ENCODE measurements at regions not wholly inside any gene's neighbourhood (a gene's known extent, or its start where the extent isn't known, plus 50 kb on each side); places are given as distances from the start of the nearest gene placed in this dataset.

- WGBS, 2 donors, result 92 to 94% methylated on average over 3 of the region's 3 CpGs
- no peak overlapping the region for H3K4me3 ChIP-seq
- no peaks in the 10 kb centered on the region for H3K9me3 ChIP-seq
- no peaks in the 10 kb centered on the region for H3K36me3 ChIP-seq
- TF ChIP-seq, protein P1, sequence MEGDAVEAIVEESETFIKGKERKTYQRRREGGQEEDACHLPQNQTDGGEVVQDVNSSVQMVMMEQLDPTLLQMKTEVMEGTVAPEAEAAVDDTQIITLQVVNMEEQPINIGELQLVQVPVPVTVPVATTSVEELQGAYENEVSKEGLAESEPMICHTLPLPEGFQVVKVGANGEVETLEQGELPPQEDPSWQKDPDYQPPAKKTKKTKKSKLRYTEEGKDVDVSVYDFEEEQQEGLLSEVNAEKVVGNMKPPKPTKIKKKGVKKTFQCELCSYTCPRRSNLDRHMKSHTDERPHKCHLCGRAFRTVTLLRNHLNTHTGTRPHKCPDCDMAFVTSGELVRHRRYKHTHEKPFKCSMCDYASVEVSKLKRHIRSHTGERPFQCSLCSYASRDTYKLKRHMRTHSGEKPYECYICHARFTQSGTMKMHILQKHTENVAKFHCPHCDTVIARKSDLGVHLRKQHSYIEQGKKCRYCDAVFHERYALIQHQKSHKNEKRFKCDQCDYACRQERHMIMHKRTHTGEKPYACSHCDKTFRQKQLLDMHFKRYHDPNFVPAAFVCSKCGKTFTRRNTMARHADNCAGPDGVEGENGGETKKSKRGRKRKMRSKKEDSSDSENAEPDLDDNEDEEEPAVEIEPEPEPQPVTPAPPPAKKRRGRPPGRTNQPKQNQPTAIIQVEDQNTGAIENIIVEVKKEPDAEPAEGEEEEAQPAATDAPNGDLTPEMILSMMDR (IDR thresholded peaks at IDR 0.05), result no peak
- TF ChIP-seq POLR2A (IDR thresholded peaks at IDR 0.05), result no peak
- no peak for TF ChIP-seq POLR2AphosphoS5 (IDR thresholded peaks at IDR 0.05)
- no peak for TF ChIP-seq EP300 (IDR thresholded peaks at IDR 0.05)
- intact Hi-C loops (cut with DNase I), result no loop called here
- H3K4me1 ChIP-seq, result no peaks in the 10 kb centered on the region
- no peaks in the 10 kb centered on the region for H3K27me3 ChIP-seq
- H3K27ac ChIP-seq, result no peak overlapping the region
- no peak for DNase-seq
These were observed 209.1 kb downstream of the NAF1 start for GRCh38 chr4:162957521-162958143.

DNA sequence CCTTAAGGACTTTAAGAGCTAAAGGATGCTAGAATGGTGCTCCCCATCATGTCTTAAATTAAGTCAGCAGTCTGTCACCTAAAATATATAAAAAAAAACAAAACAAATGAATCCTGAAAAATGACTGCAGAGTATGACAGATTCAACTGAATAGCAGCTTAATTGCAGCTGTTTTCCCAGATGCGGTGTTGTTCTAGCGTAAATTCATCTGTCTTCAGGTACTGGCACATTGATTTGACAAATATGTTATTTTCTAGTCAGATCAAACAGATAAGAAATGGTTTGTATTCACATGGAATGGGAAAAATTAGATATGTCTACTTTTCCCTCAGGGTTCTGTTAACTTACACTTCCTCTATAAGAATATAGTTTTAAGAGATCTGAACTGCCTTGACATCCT lies 211.7 kb downstream of the NAF1 start:
- Histone ChIP-seq H3K27me3 (no peaks in the 10 kb centered on the region), H3K4me3 (no peak overlapping the region), H3K9me3 (no peaks in the 10 kb centered on the region), H3K4me1 (no peaks in the 10 kb centered on the region), H3K36me3 (no peaks in the 10 kb centered on the region), H3K27ac (no peak overlapping the region)
- no peak for DNase-seq
- 93 to 97% methylated on average over 2 of the region's 2 CpGs for whole genome bisulfite sequencing, 2 donors
- no peak for TF ChIP-seq EP300 (IDR thresholded peaks at IDR 0.05)
- TF ChIP-seq POLR2AphosphoS5 (IDR thresholded peaks at IDR 0.05), result no peak
- no peak for TF ChIP-seq POLR2A (IDR thresholded peaks at IDR 0.05)
- TF ChIP-seq, protein P1 (IDR thresholded peaks at IDR 0.05), result no peak
- intact Hi-C loops (cut with DNase I), result no loop called here

DNA sequence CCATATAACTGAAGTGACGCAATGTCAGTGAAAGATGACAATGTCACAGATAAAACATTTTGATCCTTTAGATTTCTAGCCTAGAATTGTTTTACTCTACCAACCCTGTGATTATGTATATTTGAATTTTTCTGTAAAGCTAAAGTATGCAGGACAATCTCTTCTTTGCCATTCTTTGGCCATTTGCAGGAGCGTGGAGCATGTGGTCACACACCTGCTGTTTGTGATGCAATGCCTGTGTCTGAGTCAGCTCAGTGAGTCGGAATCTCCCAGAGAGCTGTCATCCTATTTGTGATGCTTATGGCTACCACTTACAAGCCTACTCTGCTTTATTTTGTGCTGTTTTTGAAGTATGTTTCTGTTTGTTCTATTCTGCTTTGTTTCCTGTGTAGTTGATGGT lies 214.5 kb downstream of the NAF1 start:
- WGBS, 2 donors, result 77 to 84% methylated on average over 3 of the region's 3 CpGs
- Histone ChIP-seq H3K9me3 (no peaks in the 10 kb centered on the region), H3K4me1 (no peaks in the 10 kb centered on the region), H3K36me3 (no peaks in the 10 kb centered on the region), H3K27me3 (no peaks in the 10 kb centered on the region), H3K27ac (no peak overlapping the region), H3K4me3 (no peak overlapping the region)
- TF ChIP-seq EP300 (IDR thresholded peaks at IDR 0.05), result no peak
- TF ChIP-seq POLR2A (IDR thresholded peaks at IDR 0.05), result no peak
- TF ChIP-seq, protein P1 (IDR thresholded peaks at IDR 0.05), result no peak
- TF ChIP-seq POLR2AphosphoS5 (IDR thresholded peaks at IDR 0.05), result no peak
- intact Hi-C loops (cut with DNase I), result no loop called here
- DNase-seq, result no peak

- TF ChIP-seq, protein P1 (IDR thresholded peaks at IDR 0.05), result no peak
- TF ChIP-seq POLR2AphosphoS5 (IDR thresholded peaks at IDR 0.05) (no peak), POLR2A (IDR thresholded peaks at IDR 0.05) (no peak), EP300 (IDR thresholded peaks at IDR 0.05) (no peak)
- intact Hi-C loops (cut with DNase I), result no loop called here
- no peak for DNase-seq
These were observed 221.0 kb downstream of the NAF1 start for GRCh38 chr4:162945713-162946112.

DNA sequence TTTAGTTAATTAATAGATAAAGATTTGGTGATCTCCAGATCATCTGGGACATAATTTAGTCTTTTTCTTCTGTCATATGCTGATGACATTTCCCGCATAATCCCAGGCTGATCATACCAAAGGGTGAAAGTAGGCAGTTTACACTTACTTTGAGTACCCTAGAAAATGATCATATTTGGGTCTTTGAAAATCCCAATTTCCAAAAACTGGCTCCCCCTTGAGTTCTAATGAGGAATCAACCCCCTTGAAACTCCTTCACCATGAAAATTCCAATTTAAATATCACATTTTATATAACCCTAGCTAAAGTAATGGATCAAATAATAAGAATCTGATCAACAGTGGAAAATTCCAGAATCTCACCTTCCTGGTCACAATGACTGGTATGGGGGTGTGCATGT lies 223.4 kb downstream of the NAF1 start:
- 67 to 97% methylated on average over 1 of the region's 1 CpG for WGBS, 2 donors

More at GRCh38 chr4:162945713-162946112, 221.0 kb downstream of the NAF1 start:
- H3K4me3 ChIP-seq, result no peak overlapping the region
- no peaks in the 10 kb centered on the region for H3K36me3 ChIP-seq
- no peak overlapping the region for H3K27ac ChIP-seq
- H3K9me3 ChIP-seq, result no peaks in the 10 kb centered on the region
- H3K27me3 ChIP-seq, result no peaks in the 10 kb centered on the region
- H3K4me1 ChIP-seq, result no peaks in the 10 kb centered on the region

More for the DNA sequence above, 223.4 kb downstream of the NAF1 start:
- intact Hi-C loops (cut with DNase I), result no loop called here
- H3K4me3 ChIP-seq, result no peak overlapping the region
- no peaks in the 10 kb centered on the region for H3K4me1 ChIP-seq
- no peaks in the 10 kb centered on the region for H3K36me3 ChIP-seq
- DNase-seq, result no peak
- no peaks in the 10 kb centered on the region for H3K27me3 ChIP-seq
- TF ChIP-seq POLR2AphosphoS5 (IDR thresholded peaks at IDR 0.05) (no peak), EP300 (IDR thresholded peaks at IDR 0.05) (no peak), POLR2A (IDR thresholded peaks at IDR 0.05) (no peak)
- TF ChIP-seq, protein P1 (IDR thresholded peaks at IDR 0.05), result no peak
- no peak overlapping the region for H3K27ac ChIP-seq
- no peaks in the 10 kb centered on the region for H3K9me3 ChIP-seq
